ENCODE measurements at regions not wholly inside any gene's neighbourhood (a gene's known extent, or its start where the extent isn't known, plus 50 kb on each side); places are given as distances from the start of the nearest gene placed in this dataset.

DNA sequence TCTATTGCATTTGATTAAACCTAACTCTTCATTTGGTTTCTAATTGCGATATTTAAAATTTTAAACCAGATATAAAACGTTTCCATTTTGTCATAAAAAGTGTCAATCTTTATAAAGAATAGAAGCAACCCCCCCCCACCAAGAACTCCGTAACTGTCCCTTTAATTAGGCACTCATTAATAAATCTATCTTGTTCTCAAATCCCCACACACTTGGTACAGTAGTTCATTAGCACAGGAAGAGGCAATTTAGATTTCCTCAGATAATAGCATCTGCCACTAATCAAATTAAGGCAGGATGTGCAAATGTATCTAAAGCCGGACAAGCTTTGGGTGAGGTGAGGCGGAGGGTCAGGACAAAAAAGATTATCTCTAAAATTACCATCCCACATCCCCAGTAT is 1143.3 kb upstream of the AUTS2 start:
- Histone ChIP-seq H3K4me1 (no peaks in the 10 kb centered on the region), H3K4me3 (no peak overlapping the region), H3K27me3 (no peaks in the 10 kb centered on the region), H3K27ac (no peak overlapping the region), H3K9me3 (no peaks in the 10 kb centered on the region), H3K36me3 (no peaks in the 10 kb centered on the region)
- no peak for TF ChIP-seq POLR2A (IDR thresholded peaks at IDR 0.05)
- TF ChIP-seq, protein P1, sequence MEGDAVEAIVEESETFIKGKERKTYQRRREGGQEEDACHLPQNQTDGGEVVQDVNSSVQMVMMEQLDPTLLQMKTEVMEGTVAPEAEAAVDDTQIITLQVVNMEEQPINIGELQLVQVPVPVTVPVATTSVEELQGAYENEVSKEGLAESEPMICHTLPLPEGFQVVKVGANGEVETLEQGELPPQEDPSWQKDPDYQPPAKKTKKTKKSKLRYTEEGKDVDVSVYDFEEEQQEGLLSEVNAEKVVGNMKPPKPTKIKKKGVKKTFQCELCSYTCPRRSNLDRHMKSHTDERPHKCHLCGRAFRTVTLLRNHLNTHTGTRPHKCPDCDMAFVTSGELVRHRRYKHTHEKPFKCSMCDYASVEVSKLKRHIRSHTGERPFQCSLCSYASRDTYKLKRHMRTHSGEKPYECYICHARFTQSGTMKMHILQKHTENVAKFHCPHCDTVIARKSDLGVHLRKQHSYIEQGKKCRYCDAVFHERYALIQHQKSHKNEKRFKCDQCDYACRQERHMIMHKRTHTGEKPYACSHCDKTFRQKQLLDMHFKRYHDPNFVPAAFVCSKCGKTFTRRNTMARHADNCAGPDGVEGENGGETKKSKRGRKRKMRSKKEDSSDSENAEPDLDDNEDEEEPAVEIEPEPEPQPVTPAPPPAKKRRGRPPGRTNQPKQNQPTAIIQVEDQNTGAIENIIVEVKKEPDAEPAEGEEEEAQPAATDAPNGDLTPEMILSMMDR (IDR thresholded peaks at IDR 0.05), result no peak
- ATAC-seq (no peak), DNase-seq (no peak)
- intact Hi-C loops (cut with DNase I), result no loop called here
- 49% methylated on average over 5 of the region's 5 CpGs for WGBS (ENCODE audit: insufficient coverage, low coverage, low lambda C conversion rate, missing lambda C conversion rate)

DNA sequence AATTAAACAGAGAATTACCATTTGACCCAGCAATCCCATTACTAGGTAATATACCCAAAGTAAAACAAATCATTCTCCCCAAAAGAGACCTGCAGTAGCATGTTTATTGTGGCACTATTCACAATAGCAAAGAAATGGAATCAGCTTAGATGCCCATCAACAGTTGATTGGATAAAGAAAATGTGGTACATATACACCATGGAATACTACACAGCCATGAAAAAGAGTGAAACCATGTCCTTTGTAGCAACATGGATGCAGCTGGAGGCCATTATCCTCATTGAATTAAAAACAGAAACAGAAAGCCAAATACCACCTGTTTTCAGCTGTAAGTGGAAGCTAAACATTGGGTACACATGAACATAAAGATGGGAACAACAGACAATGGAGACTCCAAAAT is 1141.8 kb upstream of the AUTS2 start:
- no peaks in the 10 kb centered on the region for H3K4me1 ChIP-seq
- no peak for ATAC-seq
- no peak for DNase-seq
- intact Hi-C loops (cut with DNase I), result no loop called here
- H3K4me3 ChIP-seq, result no peak overlapping the region
- H3K27ac ChIP-seq, result no peak overlapping the region
- H3K27me3 ChIP-seq, result no peaks in the 10 kb centered on the region
- H3K36me3 ChIP-seq, result no peaks in the 10 kb centered on the region
- TF ChIP-seq, protein P1 (IDR thresholded peaks at IDR 0.05), result no peak
- TF ChIP-seq POLR2A (IDR thresholded peaks at IDR 0.05), result no peak
- H3K9me3 ChIP-seq, result no peaks in the 10 kb centered on the region

DNA sequence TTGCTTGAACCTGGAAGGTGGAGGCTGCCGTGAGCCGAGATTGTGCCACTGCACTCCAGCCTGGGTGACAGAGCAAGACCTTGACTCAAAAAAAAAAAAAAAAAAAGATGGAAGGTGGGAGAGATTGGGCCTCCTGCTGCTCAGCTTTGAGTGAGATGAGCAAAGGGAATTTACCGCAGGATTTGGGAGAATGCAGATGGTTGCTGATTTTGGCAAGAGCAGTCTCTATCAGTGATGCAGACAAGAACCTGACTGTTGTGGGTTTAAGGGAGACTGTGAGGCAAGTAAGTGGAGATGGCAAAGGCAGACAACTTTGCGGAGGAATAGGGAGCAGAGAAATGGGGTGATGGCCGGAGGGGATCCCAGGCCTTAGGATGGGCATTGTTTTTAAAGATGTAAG is 1140.8 kb upstream of the AUTS2 start:
- Histone ChIP-seq H3K9me3 (no peaks in the 10 kb centered on the region), H3K27me3 (no peaks in the 10 kb centered on the region), H3K4me1 (no peaks in the 10 kb centered on the region), H3K27ac (no peak overlapping the region), H3K4me3 (no peak overlapping the region), H3K36me3 (no peaks in the 10 kb centered on the region)
- intact Hi-C loops (cut with DNase I), result no loop called here
- 76% methylated on average over 5 of the region's 5 CpGs for WGBS (ENCODE audit: insufficient coverage, low coverage, low lambda C conversion rate, missing lambda C conversion rate)
- no peak for TF ChIP-seq POLR2A (IDR thresholded peaks at IDR 0.05)
- TF ChIP-seq, protein P1 (IDR thresholded peaks at IDR 0.05), result no peak
- ATAC-seq (no peak), DNase-seq (no peak)

DNA sequence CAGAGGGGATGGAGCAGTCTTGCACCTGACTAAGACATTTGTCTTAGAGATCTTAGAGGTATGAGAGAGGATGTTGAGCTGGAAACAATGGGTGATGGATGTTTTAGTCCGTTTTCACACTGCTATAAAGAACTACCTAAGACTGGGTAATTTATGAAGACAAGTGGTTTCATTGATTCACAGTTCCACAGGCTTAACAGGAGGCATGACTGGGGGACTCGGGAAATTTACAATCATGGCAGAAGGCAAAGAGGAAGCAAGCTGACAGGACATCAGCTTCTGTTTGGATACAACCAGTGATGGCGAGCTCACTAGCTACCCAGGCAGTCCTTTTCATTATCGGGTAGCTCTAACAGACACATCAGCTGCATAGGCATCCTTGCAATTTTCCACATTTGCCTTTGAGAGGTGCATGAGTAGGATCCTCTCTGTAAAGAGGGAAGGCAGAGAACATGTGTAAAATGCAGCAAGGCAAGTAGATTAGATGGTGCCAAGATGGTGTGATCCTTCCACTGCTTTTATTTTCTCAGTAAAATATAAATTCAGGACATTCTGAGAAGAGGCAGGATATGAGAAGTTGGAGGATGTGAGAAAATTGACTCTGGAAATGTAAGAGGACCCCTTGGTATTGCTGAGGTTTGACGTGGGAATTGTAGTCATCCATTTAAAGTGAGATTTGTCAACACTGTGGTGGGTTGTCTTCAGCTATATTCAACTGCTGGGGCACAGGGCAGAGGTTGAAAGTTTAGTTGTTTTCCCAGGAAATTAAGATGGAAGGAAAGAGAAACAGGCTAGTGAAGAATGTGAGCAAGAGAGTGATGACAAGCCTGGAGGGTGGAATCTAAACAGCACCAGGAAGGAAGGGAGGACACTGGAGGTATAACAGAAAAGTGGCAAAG is 1140.0 kb upstream of the AUTS2 start:
- DNase-seq, result no peak
- Histone ChIP-seq H3K36me3 (no peaks in the 10 kb centered on the region), H3K4me3 (no peak overlapping the region), H3K27ac (no peak overlapping the region), H3K27me3 (no peaks in the 10 kb centered on the region), H3K9me3 (no peaks in the 10 kb centered on the region), H3K4me1 (no peaks in the 10 kb centered on the region)
- intact Hi-C loops (cut with DNase I), result no loop called here
- TF ChIP-seq POLR2A (IDR thresholded peaks at IDR 0.05), result no peak
- TF ChIP-seq, protein P1 (IDR thresholded peaks at IDR 0.05), result no peak
- 62% methylated on average over 5 of the region's 5 CpGs for WGBS (ENCODE audit: insufficient coverage, low coverage, low lambda C conversion rate, missing lambda C conversion rate)
- ATAC-seq, result no peak
